K562 (cell line): ENCODE measurements at regions not wholly inside any gene's neighbourhood (a gene's known extent, or its start where the extent isn't known, plus 50 kb on each side); places are given as distances from the start of the nearest gene placed in this dataset.

ENCODE experiments used
- ATAC-seq: fragments of 200-7000 bp; cut with Tn5 transposase; 3 replicates; pipeline ENCODE4 v1.9.1; 2020; ENCODE audit warnings: moderate library complexity
- BruUV-seq: library from RNA; stranded (reverse); fragments of 400-500 nt; replicated peaks from 2 replicates; lab custom pipeline; 2021; lab: Mats Ljungman, UMichigan
- CTCF ChIA-PET: fragments of 300-600 bp; formaldehyde crosslinking; extraction: SDS; loops from one replicate; lab custom pipeline; 2021; ENCODE audit warnings: low intra/inter-chr PET ratio; lab: Yijun Ruan, JAX
- POLR2A ChIA-PET: fragments of 300-600, 350-650 bp; sonication (Branson Sonifier 250); formaldehyde crosslinking; extraction: SDS; loops from one replicate; lab custom pipeline; 2021; ENCODE audit warnings: antibody characterized with exemption, inconsistent platforms; lab: Yijun Ruan, JAX
- DNase-seq, 4 experiments: peaks; one replicate each; pipeline versions ENCODE4 v3.0.0 to v3.0.0-alpha.2; 2011 to 2018; ENCODE audit warnings: low spot score in 3 of 4, mixed read lengths in 3 of 4; ENCODE audit errors: extremely low read depth in 1 of 4
- FAIRE-seq: peaks from 2 replicates; lab custom pipeline; 2011; peaks lifted over from hg19 to GRCh38; lab: Jason Lieb, UNC
- H2AFZ ChIP-seq: 2 replicates; pipeline ENCODE4 v1.6.0; 2011; ENCODE audit warnings: low read depth, low read length, control low read depth, inconsistent platforms
- H3K27ac ChIP-seq: fragments of 200-600 bp; 3 replicates; pipeline ENCODE4 v1.8.0; 2011; ENCODE audit warnings: low read depth, mild to moderate bottlenecking, control low read depth, inconsistent platforms, low read length, moderate library complexity, mixed read lengths; ENCODE audit errors: extremely low read depth
- H3K27me3 ChIP-seq, 2 experiments: fragments of 300-600 bp in 1 of 2; 2 replicates in 1 of 2; 3 replicates in 1 of 2; pipeline versions ENCODE4 v1.6.0 to v1.8.0; 2011; ENCODE audit warnings: inconsistent platforms in 2 of 2, low read length in 2 of 2, mild to moderate bottlenecking in 1 of 2, mixed read lengths in 1 of 2, moderate library complexity in 1 of 2; ENCODE audit not compliant: control insufficient read depth in 2 of 2, insufficient read depth in 2 of 2
- H3K36me3 ChIP-seq: fragments of 300-600 bp; 3 replicates; pipeline ENCODE4 v1.8.0; 2011; ENCODE audit warnings: mild to moderate bottlenecking, low read length, inconsistent platforms; ENCODE audit not compliant: control insufficient read depth, insufficient read depth
- H3K4me1 ChIP-seq, 2 experiments: fragments of 200-600 bp in 1 of 2; replicated peaks in 1 of 2; 2 replicates in 1 of 2; 3 replicates in 1 of 2; pipeline versions ENCODE4 v1.5.1 to v1.8.0; 2011; ENCODE audit warnings: inconsistent platforms in 2 of 2, low read length in 2 of 2, mild to moderate bottlenecking in 1 of 2, mixed read lengths in 1 of 2, moderate library complexity in 1 of 2; ENCODE audit not compliant: control insufficient read depth in 2 of 2, insufficient read depth in 2 of 2
- H3K4me2 ChIP-seq: 2 replicates; pipeline ENCODE4 v1.6.1; 2011; ENCODE audit warnings: low read length, control low read depth, inconsistent platforms, mixed read lengths; ENCODE audit not compliant: insufficient read depth
- H3K4me3 ChIP-seq: fragments of 200-600 bp; sonication (generic), shearing (Covaris generic); 2 replicates; pipeline ENCODE4 v1.5.1; 2016; ENCODE audit warnings: control low read depth, inconsistent platforms
- H3K79me2 ChIP-seq: fragments of 200-600 bp; 3 replicates; pipeline ENCODE4 v1.8.0; 2011; ENCODE audit warnings: low read length, inconsistent platforms; ENCODE audit not compliant: control insufficient read depth, insufficient read depth
- H3K9ac ChIP-seq, 2 experiments: 2 replicates each; pipeline versions ENCODE4 v1.6.0 to v1.6.1; 2011; ENCODE audit warnings: low read depth in 2 of 2, low read length in 2 of 2, control low read depth in 1 of 2, inconsistent platforms in 1 of 2, mild to moderate bottlenecking in 1 of 2, mixed read lengths in 1 of 2; ENCODE audit not compliant: insufficient read depth in 1 of 2
- H3K9me1 ChIP-seq: one replicate; pipeline ENCODE4 v1.6.0; 2011; ENCODE audit warnings: inconsistent platforms, mild to moderate bottlenecking, low read length, moderate library complexity; ENCODE audit not compliant: control insufficient read depth, insufficient read depth
- H3K9me3 ChIP-seq: replicated peaks from 2 replicates; pipeline ENCODE4 v1.5.1; 2011; ENCODE audit warnings: low read depth, low read length, inconsistent platforms; ENCODE audit not compliant: control insufficient read depth, insufficient read depth
- H4K20me1 ChIP-seq: replicated peaks from 2 replicates; pipeline ENCODE4 v1.6.1; 2011; ENCODE audit warnings: low read length, inconsistent platforms, mixed read lengths; ENCODE audit not compliant: control insufficient read depth, insufficient read depth
- CHAMP1 ChIP-seq: fragments of 450-650 bp; IDR thresholded peaks from 2 replicates; pipeline ENCODE4 v1.6.1; 2016; ENCODE audit warnings: mild to moderate bottlenecking
- RNF219 ChIP-seq: fragments of 250-450 bp; sonication (Bioruptor Pico); IDR thresholded peaks from 2 replicates; pipeline ENCODE4 v1.5.0; 2022; ENCODE audit warnings: mild to moderate bottlenecking
- TCF3 ChIP-seq: sonication (generic); formaldehyde crosslinking; IDR thresholded peaks from 2 replicates; pipeline ENCODE4 v1.4.0; 2020; ENCODE audit warnings: mild to moderate bottlenecking, missing genetic modification reagents
- YBX1 ChIP-seq: fragments of 450-650 bp; IDR thresholded peaks from 2 replicates; pipeline ENCODE4 v1.7.1; 2016; ENCODE audit warnings: mild to moderate bottlenecking
- WGBS: fragments of 100-300 bp; shearing (Covaris generic); methylation state at CpG from one replicate; pipeline ENCODE4 v1.1.6; 2016; ENCODE audit warnings: low coverage, mixed read lengths; ENCODE audit not compliant: insufficient coverage; ENCODE audit errors: missing lambda C conversion rate; 5-methylcytosine and 5-hydroxymethylcytosine counted together
- in situ Hi-C: fragments of 300-500 bp; cut with MboI; formaldehyde crosslinking; loops from 4 replicates; pipeline ENCODE4 v1.15.0; 2018; ENCODE audit warnings: inconsistent platforms, mixed read lengths
- intact Hi-C: fragments of 100-400 bp; cut with micrococcal nuclease; formaldehyde crosslinking; loops from 2 replicates; pipeline ENCODE4 v1.14.2; 2022

DNA sequence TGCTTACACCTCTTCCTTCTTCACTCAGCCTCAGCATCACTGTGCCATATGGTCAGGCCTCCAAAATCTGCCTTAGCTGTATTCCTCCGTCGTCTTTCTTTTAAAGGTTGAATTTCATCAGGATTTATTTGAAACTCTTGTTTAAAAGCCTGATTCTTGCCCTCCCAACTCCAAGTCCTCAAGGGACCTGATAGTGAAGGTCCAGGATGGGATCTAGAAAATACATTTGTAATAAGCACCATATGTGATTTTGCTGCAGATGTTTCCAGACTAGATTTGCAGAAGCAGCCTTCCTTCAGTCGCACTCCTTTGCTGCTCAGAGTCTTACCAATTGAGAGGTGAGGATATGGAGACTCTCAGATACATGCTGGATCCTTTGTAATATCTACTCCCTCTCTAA lies 101.0 kb upstream of the ANKRD1 start:
- Histone ChIP-seq H3K9me3 (no peaks in the 10 kb centered on the region), H3K4me3 (no peak overlapping the region), H3K27ac (no peak overlapping the region), H2AFZ (no peak overlapping the region), H3K9me1 (no peaks in the 10 kb centered on the region), H3K79me2 (no peaks in the 10 kb centered on the region), H3K27me3 (no peaks in the 10 kb centered on the region; a peak in 1 of 5 replicates), H4K20me1 (no peaks in the 10 kb centered on the region), H3K4me2 (no peak overlapping the region), H3K4me1 (no peaks in the 10 kb centered on the region), H3K9ac (no peak overlapping the region), H3K36me3 (no peaks in the 10 kb centered on the region)
- in situ Hi-C loops (no loop called here), intact Hi-C loops (no loop called here)
- DNase-seq (no peak), ATAC-seq (no peak), FAIRE-seq (no peak)
- 0% methylated on average over 3 of the region's 3 CpGs for WGBS
- no TSS peak for BruUV-seq
- POLR2A ChIA-PET: no interaction called here
- CTCF ChIA-PET: no interaction called here
- TF ChIP-seq TCF3 (CRISPR knock-in tag) (no peak), CHAMP1 (no peak), YBX1 (no peak), RNF219 (CRISPR knock-in tag) (no peak)
